Fibroblast of the conjunctiva (primary cell): ENCODE measurements at regions not wholly inside any gene's neighbourhood (a gene's known extent, or its start where the extent isn't known, plus 50 kb on each side); places are given as distances from the start of the nearest gene placed in this dataset.
A peak's percentile ranks its signal among the peaks of the same experiment; 100 is the strongest.
"Not testable (repeated sequence)": the region's sequence is repeated elsewhere in the genome, so short reads cannot be mapped to it uniquely, and the experiment has no call there.

Experiments used
- DNase-seq: peaks from one replicate; pipeline ENCODE4 v3.0.0-alpha.2; 2010; ENCODE audit warnings: low read depth

GRCh38 chr14:87629788-87630187, 363.2 kb downstream of the GALC start:
- no peak for DNase-seq

- no peak for DNase-seq
Measured at GRCh38 chr14:87628780-87629179, 364.2 kb downstream of the GALC start.

- DNase-seq = peak; percentile 20
Measured at GRCh38 chr14:87628129-87628528, 364.9 kb downstream of the GALC start.

- DNase-seq = no peak
Measured at GRCh38 chr14:87626266-87626665, 366.7 kb downstream of the GALC start.

GRCh38 chr14:87623616-87624015, 369.4 kb downstream of the GALC start:
- DNase-seq = no peak

- no peak for DNase-seq
Measured at GRCh38 chr14:87617079-87617478, 375.9 kb downstream of the GALC start.

- peak; percentile 22 for DNase-seq
Measured at GRCh38 chr14:87615822-87616679, 376.9 kb downstream of the GALC start.

- DNase-seq = no peak
Measured at GRCh38 chr14:87615047-87615446, 377.9 kb downstream of the GALC start.

- DNase-seq = no peak
Measured at GRCh38 chr14:87613881-87614280, 379.1 kb downstream of the GALC start.

- DNase-seq = not testable (repeated sequence)
Measured at GRCh38 chr14:87607056-87607455, 385.9 kb downstream of the GALC start.

GRCh38 chr14:87601036-87601435, 391.9 kb downstream of the GALC start:
- DNase-seq = no peak

- DNase-seq = no peak
Measured at GRCh38 chr14:87600240-87600639, 392.7 kb downstream of the GALC start.

- DNase-seq = no peak
Measured at GRCh38 chr14:87581298-87581697, 411.7 kb downstream of the GALC start.

GRCh38 chr14:87579036-87579435, 413.9 kb downstream of the GALC start:
- no peak for DNase-seq

- DNase-seq = no peak
Measured at GRCh38 chr14:87575378-87575777, 417.6 kb downstream of the GALC start.

- DNase-seq = no peak
Measured at GRCh38 chr14:87573591-87573990, 419.4 kb downstream of the GALC start.

- no peak for DNase-seq
Measured at GRCh38 chr14:87567618-87568295, 425.2 kb downstream of the GALC start.

GRCh38 chr14:87566991-87567390, 426.0 kb downstream of the GALC start:
- DNase-seq = no peak

- no peak for DNase-seq
Measured at GRCh38 chr14:87547536-87547935, 445.4 kb downstream of the GALC start.

GRCh38 chr14:87542288-87542687, 450.7 kb downstream of the GALC start:
- no peak for DNase-seq

- DNase-seq = no peak
Measured at GRCh38 chr14:87540339-87540738, 452.6 kb downstream of the GALC start.

- DNase-seq = no peak
Measured at GRCh38 chr14:87529081-87529480, 463.9 kb downstream of the GALC start.

GRCh38 chr14:87526731-87527130, 466.3 kb downstream of the GALC start:
- no peak for DNase-seq

GRCh38 chr14:87524011-87524410, 469.0 kb downstream of the GALC start:
- no peak for DNase-seq
